ENCODE measurements at regions not wholly inside any gene's neighbourhood (a gene's known extent, or its start where the extent isn't known, plus 50 kb on each side); places are given as distances from the start of the nearest gene placed in this dataset.

- TF ChIP-seq EZH2 (IDR thresholded peaks at IDR 0.05) = no peak
- TF ChIP-seq CTCF (IDR thresholded peaks at IDR 0.05) = no peak
- no peak for TF ChIP-seq EZH2phosphoT487 (IDR thresholded peaks at IDR 0.05)
Measured at GRCh38 chr20:22821081-22821727, 213.9 kb upstream of the SSTR4 start.
